ENCODE measurements at regions not wholly inside any gene's neighbourhood (a gene's known extent, or its start where the extent isn't known, plus 50 kb on each side); places are given as distances from the start of the nearest gene placed in this dataset.

GRCh38 chr16:55232822-55233221 lies 91.2 kb upstream of the IRX6 start:
- 76 to 78% methylated on average over 7 of the region's 7 CpGs for WGBS, 2 donors
- TF ChIP-seq CTCF (IDR thresholded peaks at IDR 0.05): no peak
- Histone ChIP-seq H3K36me3 (no peaks in the 10 kb centered on the region), H3K4me3 (no peak overlapping the region), H3K27me3 (peaks cover 0 to 21% (median 4%) of the 10 kb centered on the region in 7 donors), H3K27ac (no peak overlapping the region), H3K9me3 (no peaks in the 10 kb centered on the region), H3K4me1 (no peaks in the 10 kb centered on the region)
- ATAC-seq (no peak), DNase-seq (no peak)
- intact Hi-C loops (cut with DNase I): no loop called here

- no peaks in the 10 kb centered on the region for H3K4me1 ChIP-seq
- H3K27ac ChIP-seq: no peak overlapping the region
- H3K36me3 ChIP-seq: no peaks in the 10 kb centered on the region
- intact Hi-C loops (cut with DNase I): no loop called here
- ATAC-seq (no peak), DNase-seq (no peak)
- H3K4me3 ChIP-seq: no peak overlapping the region
- TF ChIP-seq CTCF (IDR thresholded peaks at IDR 0.05): no peak
- H3K9me3 ChIP-seq: no peaks in the 10 kb centered on the region
- H3K27me3 ChIP-seq: peaks cover 0 to 21% (median 4%) of the 10 kb centered on the region in 7 donors
- 15 to 21% methylated on average over 1 of the region's 1 CpG for WGBS, 2 donors
Observed at GRCh38 chr16:55233464-55233863, 90.5 kb upstream of the IRX6 start.

- ATAC-seq (no peak), DNase-seq (no peak)
- no peak for TF ChIP-seq CTCF (IDR thresholded peaks at IDR 0.05)
- Histone ChIP-seq H3K27me3 (peaks cover 0 to 21% (median 3%) of the 10 kb centered on the region in 7 donors), H3K27ac (no peak overlapping the region), H3K36me3 (no peaks in the 10 kb centered on the region), H3K4me1 (no peaks in the 10 kb centered on the region), H3K9me3 (no peaks in the 10 kb centered on the region), H3K4me3 (no peak overlapping the region)
- WGBS, 2 donors: 55 to 63% methylated on average over 5 of the region's 5 CpGs
- intact Hi-C loops (cut with DNase I): no loop called here
Observed at GRCh38 chr16:55236655-55237054, 87.3 kb upstream of the IRX6 start.

GRCh38 chr16:55239723-55240122 lies 84.3 kb upstream of the IRX6 start:
- Histone ChIP-seq H3K36me3 (no peaks in the 10 kb centered on the region), H3K4me3 (no peak overlapping the region), H3K27me3 (peaks cover 0 to 23% (median 5%) of the 10 kb centered on the region in 7 donors), H3K4me1 (no peaks in the 10 kb centered on the region), H3K27ac (no peak overlapping the region), H3K9me3 (no peaks in the 10 kb centered on the region)
- ATAC-seq: no peak
- intact Hi-C loops (cut with DNase I): no loop called here
- no peak for DNase-seq
- TF ChIP-seq CTCF (IDR thresholded peaks at IDR 0.05): no peak

- Histone ChIP-seq H3K27ac (no peak overlapping the region), H3K36me3 (no peaks in the 10 kb centered on the region), H3K4me3 (no peak overlapping the region), H3K4me1 (no peaks in the 10 kb centered on the region), H3K27me3 (peaks cover 0 to 22% (median 2%) of the 10 kb centered on the region in 7 donors), H3K9me3 (no peaks in the 10 kb centered on the region)
- DNase-seq (no peak), ATAC-seq (no peak)
- intact Hi-C loops (cut with DNase I): no loop called here
- no peak for TF ChIP-seq CTCF (IDR thresholded peaks at IDR 0.05)
- WGBS, 2 donors: 85 to 87% methylated on average over 7 of the region's 7 CpGs
Observed at GRCh38 chr16:55240888-55241287, 83.1 kb upstream of the IRX6 start.

All from heart right ventricle (tissue), 16 donors.